8988T (cell line): ENCODE measurements at regions not wholly inside any gene's neighbourhood (a gene's known extent, or its start where the extent isn't known, plus 50 kb on each side); places are given as distances from the start of the nearest gene placed in this dataset.

Source experiments
- DNase-seq: peaks from one replicate; pipeline ENCODE4 v3.0.0; 2011

DNA sequence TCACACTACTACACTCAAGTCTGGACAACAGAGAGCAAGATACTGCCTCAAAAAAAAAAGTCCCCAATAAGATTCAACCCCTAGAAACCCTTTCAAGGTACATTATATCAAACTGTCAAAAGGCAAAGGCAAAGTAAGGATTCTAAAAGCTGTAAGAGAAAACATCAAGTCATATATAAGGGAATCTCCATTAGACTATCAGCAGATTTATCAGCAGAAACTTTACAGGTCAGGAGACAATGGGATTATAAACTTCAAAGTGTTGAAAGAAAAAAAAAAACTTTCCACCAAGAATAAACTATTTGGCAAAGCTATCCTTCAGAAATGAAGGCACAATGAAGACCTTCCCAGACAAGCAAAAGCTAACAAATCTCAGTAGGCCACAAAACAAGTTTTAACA lies 63.5 kb upstream of the DMRT1 start:
- no peak for DNase-seq

DNA sequence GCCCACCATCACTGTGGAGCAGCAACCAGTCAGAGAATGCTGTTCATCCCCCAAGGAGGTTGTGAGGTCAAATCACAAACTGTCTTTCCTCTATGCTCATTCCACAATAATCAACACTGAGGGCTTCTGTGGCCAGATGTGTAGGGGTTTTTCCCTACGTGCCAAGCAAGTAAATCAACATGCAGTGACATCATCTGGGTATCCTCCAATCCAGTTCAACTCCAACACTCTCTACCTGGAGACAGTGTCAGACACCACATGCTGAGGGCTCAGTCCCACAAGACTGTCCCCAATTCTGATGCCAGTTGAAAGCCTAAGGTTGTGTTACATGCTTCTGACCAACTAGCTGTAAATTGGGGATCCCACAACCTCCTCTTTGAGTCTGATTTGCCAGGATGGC lies 57.3 kb upstream of the DMRT1 start:
- no peak for DNase-seq

DNA sequence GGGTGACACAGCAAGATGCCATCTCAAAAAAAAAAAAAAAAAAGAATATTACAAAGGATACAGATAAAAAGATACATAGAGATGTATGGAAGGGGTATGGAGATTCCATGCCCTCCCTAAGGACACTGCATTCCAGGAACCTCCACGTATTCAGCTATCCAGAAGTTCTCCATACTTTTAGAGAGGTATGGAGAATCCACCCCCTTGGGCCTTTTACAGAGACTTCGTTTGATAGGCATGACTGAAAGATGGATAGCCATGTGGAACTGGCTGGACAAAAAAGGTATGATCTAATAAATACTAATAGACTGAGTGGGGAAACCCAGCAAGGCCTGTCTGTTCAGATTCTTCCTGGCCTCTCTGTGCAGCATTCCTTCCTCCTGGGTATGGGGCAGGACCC lies 56.6 kb upstream of the DMRT1 start:
- DNase-seq, result no peak

DNA sequence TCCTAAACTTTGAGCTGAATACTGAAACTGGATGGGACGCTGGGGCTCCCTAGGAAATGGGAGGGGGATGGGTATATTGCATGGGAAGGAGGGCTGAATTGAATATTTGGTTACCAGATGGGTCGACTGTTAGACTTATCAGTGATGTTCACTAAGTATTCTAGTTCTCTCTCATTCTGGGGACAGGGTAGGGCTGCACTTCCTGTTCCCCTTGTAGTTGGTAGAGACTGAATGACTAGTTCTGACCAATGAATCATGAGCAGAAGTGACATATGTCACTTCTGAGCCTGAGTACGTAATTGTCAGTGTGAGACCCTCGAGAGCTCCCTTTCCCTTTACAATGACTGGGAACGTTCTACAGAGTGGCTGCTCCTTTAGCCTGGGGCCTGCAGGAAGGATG lies 55.5 kb upstream of the DMRT1 start:
- no peak for DNase-seq

DNA sequence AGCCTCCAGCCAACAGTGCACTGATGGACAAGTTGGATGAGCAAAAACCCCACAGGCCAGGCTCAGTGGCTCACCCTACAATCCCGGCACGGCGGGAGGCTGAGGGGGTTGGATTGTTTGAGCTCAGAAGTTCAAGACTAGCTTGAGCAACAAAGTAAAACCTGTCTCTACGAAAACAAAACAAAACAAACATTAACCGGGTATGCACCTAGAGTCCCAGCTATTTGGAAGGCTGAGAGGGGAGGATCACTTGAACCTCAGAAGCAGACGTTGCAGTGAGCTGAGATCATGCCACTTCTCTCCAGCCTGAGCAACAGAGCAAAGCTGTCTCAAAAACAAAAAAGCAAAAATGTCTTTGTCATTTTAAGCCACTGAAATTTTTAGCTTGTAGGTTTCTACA lies 55.1 kb upstream of the DMRT1 start:
- no peak for DNase-seq

DNA sequence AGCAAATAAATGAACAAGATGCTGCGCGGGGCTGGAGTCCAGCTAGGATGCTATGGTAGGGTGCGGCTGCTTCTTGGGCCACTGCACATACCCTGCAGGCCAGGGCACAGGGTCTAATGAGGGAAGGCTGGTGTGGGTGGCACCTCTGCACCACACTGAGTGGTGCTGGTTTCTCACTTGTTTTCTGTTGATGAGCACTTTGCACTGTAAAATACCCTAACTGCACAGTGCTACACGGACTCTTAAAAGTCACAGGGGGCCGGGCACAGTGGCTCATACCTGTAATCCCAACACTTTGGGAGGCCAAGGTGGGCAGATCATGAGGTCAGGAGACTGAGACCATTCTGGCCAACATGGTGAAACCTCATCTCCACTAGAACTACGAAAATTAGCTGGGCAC lies 52.7 kb upstream of the DMRT1 start:
- no peak for DNase-seq
